Keratinocyte (primary cell): ENCODE measurements at regions not wholly inside any gene's neighbourhood (a gene's known extent, or its start where the extent isn't known, plus 50 kb on each side); places are given as distances from the start of the nearest gene placed in this dataset.

ENCODE experiments used
- DNase-seq: peaks from one replicate; pipeline ENCODE4 v3.0.0-alpha.2; 2011; ENCODE audit warnings: low read depth, missing footprints, low spot score
- FAIRE-seq: peaks from 2 replicates; lab custom pipeline; 2011; peaks lifted over from hg19 to GRCh38; lab: Jason Lieb, UNC
- H2AFZ ChIP-seq: 2 replicates; pipeline ENCODE4 v1.6.0; 2012; ENCODE audit warnings: low read length, control low read depth, inconsistent platforms; ENCODE audit not compliant: control insufficient read depth
- H3K27ac ChIP-seq: 2 replicates; pipeline ENCODE4 v1.5.1; 2011; ENCODE audit warnings: low read length; ENCODE audit not compliant: control insufficient read depth, insufficient read depth
- H3K27me3 ChIP-seq: 3 replicates; pipeline ENCODE4 v1.6.0; 2011; ENCODE audit warnings: low read length; ENCODE audit not compliant: control insufficient read depth, insufficient read depth; ENCODE audit errors: extremely low read depth
- H3K36me3 ChIP-seq, 2 experiments: 2 replicates in 1 of 2; 3 replicates in 1 of 2; pipeline ENCODE4 v1.5.1; 2011; ENCODE audit warnings: low read length in 2 of 2, mild to moderate bottlenecking in 1 of 2; ENCODE audit not compliant: control insufficient read depth in 2 of 2, insufficient read depth in 2 of 2; ENCODE audit errors: extremely low read depth in 1 of 2
- H3K4me1 ChIP-seq: 3 replicates; pipeline ENCODE4 v1.5.1; 2011; ENCODE audit warnings: low read length; ENCODE audit not compliant: control insufficient read depth, insufficient read depth; ENCODE audit errors: extremely low read depth
- H3K4me2 ChIP-seq: 3 replicates; pipeline ENCODE4 v1.6.0; 2011; ENCODE audit warnings: low read depth, low read length; ENCODE audit not compliant: control insufficient read depth, insufficient read depth; ENCODE audit errors: extremely low read depth
- H3K4me3 ChIP-seq, 3 experiments: fragments of 200-600 bp in 1 of 3; sonication (generic) in 1 of 3; 2 replicates in 2 of 3; 3 replicates in 1 of 3; pipeline ENCODE4 v1.5.1; 2011 to 2016; ENCODE audit warnings: low read length in 3 of 3, mild to moderate bottlenecking in 3 of 3, control low read depth in 2 of 3, inconsistent platforms in 1 of 3, low read depth in 1 of 3, mixed read lengths in 1 of 3, mixed run types in 1 of 3, moderate library complexity in 1 of 3; ENCODE audit not compliant: control insufficient read depth in 2 of 3, insufficient read depth in 2 of 3; ENCODE audit errors: extremely low read depth in 1 of 3
- H3K79me2 ChIP-seq: 2 replicates; pipeline ENCODE4 v1.6.0; 2012; ENCODE audit warnings: low read length; ENCODE audit not compliant: control insufficient read depth, insufficient read depth
- H3K9ac ChIP-seq: 3 replicates; pipeline ENCODE4 v1.6.0; 2011; ENCODE audit warnings: low read length; ENCODE audit not compliant: control insufficient read depth, insufficient read depth; ENCODE audit errors: extremely low read depth
- H3K9me1 ChIP-seq: 3 replicates; pipeline ENCODE4 v1.6.0; 2011; ENCODE audit warnings: low read length; ENCODE audit not compliant: control insufficient read depth, insufficient read depth; ENCODE audit errors: extremely low read depth
- H3K9me3 ChIP-seq: 2 replicates; pipeline ENCODE4 v1.5.1; 2012; ENCODE audit warnings: low read depth, low read length; ENCODE audit not compliant: control insufficient read depth
- H4K20me1 ChIP-seq: 3 replicates; pipeline ENCODE4 v1.6.0; 2011; ENCODE audit warnings: low read length; ENCODE audit not compliant: control insufficient read depth, insufficient read depth; ENCODE audit errors: extremely low read depth
- CTCF ChIP-seq, 3 experiments: IDR thresholded peaks in 1 of 3; conservative IDR thresholded peaks in 1 of 3; optimal IDR thresholded peaks in 1 of 3; 2 replicates in 2 of 3; 3 replicates in 1 of 3; pipeline versions ENCODE3 to v1.5.1; 2011; ENCODE audit warnings: low read length in 3 of 3, mild to moderate bottlenecking in 3 of 3, moderate library complexity in 2 of 3, control low read depth in 1 of 3, inconsistent platforms in 1 of 3; ENCODE audit not compliant: insufficient read depth in 2 of 3; ENCODE audit errors: extremely low read depth in 1 of 3
- EZH2 ChIP-seq: IDR thresholded peaks from one replicate; pipeline ENCODE4 v1.6.1; 2012; ENCODE audit warnings: inconsistent platforms, mild to moderate bottlenecking, low read length, moderate library complexity
- dilution Hi-C: fragments of 300-500 bp; cut with MboI; formaldehyde crosslinking; loops from one replicate; pipeline ENCODE4 v1.7.0; 2020; ENCODE audit warnings: low sequenced_read_pairs; ENCODE audit not compliant: extremely low pct_ligation_motif_present

- Histone ChIP-seq H3K27ac (peak overlapping the region; percentile 43), H3K4me2 (no peak overlapping the region)
- no peak for DNase-seq
Observed at GRCh38 chr11:79896258-79896657, 455.4 kb upstream of the TENM4 start.

GRCh38 chr11:79894111-79894510 is 453.3 kb upstream of the TENM4 start:
- Histone ChIP-seq H3K9me3 (peaks cover 2% of the 10 kb centered on the region), H3K4me3 (no peak overlapping the region), H3K27ac (no peak overlapping the region), H4K20me1 (no peaks in the 10 kb centered on the region), H3K4me1 (peaks cover 6% of the 10 kb centered on the region), H3K79me2 (no peaks in the 10 kb centered on the region), H3K4me2 (no peak overlapping the region), H3K9me1 (no peaks in the 10 kb centered on the region), H3K9ac (no peak overlapping the region), H3K36me3 (no peaks in the 10 kb centered on the region), H3K27me3 (no peaks in the 10 kb centered on the region), H2AFZ (no peak overlapping the region)
- dilution Hi-C loops: no loop called here
- no peak for TF ChIP-seq EZH2
- TF ChIP-seq CTCF (optimal IDR thresholded peaks at IDR 0.05 in 1 of 3, IDR thresholded peaks at IDR 0.05 in 1 of 3, conservative IDR thresholded peaks at IDR 0.05 in 1 of 3; ENCODE audit: extremely low read depth in 1 of 3, insufficient read depth in 2 of 3, low read length in 3 of 3): no peak
- DNase-seq: no peak
- FAIRE-seq: no peak

More at GRCh38 chr11:79896258-79896657, 455.4 kb upstream of the TENM4 start:
- Histone ChIP-seq H3K36me3 (no peaks in the 10 kb centered on the region), H3K27me3 (no peaks in the 10 kb centered on the region), H3K4me1 (peaks cover 6% of the 10 kb centered on the region), H2AFZ (no peak overlapping the region), H3K9me1 (no peaks in the 10 kb centered on the region), H3K4me3 (no peak overlapping the region), H3K79me2 (no peaks in the 10 kb centered on the region), H3K9ac (no peak overlapping the region), H3K9me3 (peaks cover 2% of the 10 kb centered on the region), H4K20me1 (no peaks in the 10 kb centered on the region)
- dilution Hi-C loops: no loop called here
- TF ChIP-seq EZH2 (no peak), CTCF (optimal IDR thresholded peaks at IDR 0.05 in 1 of 3, IDR thresholded peaks at IDR 0.05 in 1 of 3, conservative IDR thresholded peaks at IDR 0.05 in 1 of 3; ENCODE audit: extremely low read depth in 1 of 3, insufficient read depth in 2 of 3, low read length in 3 of 3) (no peak)
- no peak for FAIRE-seq
